ENCODE measurements at regions not wholly inside any gene's neighbourhood (a gene's known extent, or its start where the extent isn't known, plus 50 kb on each side); places are given as distances from the start of the nearest gene placed in this dataset.

DNA sequence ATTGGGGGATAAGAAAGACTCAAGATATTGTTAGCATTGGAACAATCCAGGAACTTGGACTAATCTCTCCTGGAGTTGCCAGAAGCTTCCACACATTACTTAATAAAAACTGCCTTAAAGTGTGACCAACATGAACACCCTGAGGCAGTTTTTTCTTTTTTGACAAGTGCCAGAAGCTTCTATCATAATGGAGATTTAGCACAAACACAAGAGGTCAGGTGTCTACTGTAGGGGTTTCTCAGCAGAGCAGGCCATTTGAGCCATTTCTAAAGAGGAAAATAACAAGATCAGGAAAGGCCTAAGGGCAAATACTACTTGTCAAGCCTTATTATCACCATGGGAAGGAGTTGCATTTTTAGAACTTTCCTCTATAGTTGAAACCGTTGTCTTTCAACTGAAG is 361.5 kb downstream of the EPM2A start:
- 75% methylated on average over 1 of the region's 1 CpG; no CpG with 5 or more reads in 1 of the 2 experiments for WGBS, 2 experiments (ENCODE audit: extremely low coverage in 1 of 2, insufficient coverage in 1 of 2, insufficient read length in 1 of 2, insufficient replicate concordance in 2 of 2, low coverage in 1 of 2, low lambda C conversion rate in 2 of 2, missing lambda C conversion rate in 1 of 2)
- no peak overlapping the region for H2BK15ac ChIP-seq (ENCODE audit: low read length)
- no peak overlapping the region for H2AK5ac ChIP-seq (ENCODE audit: low read depth, low read length)
- H3K9me3 ChIP-seq (ENCODE audit: insufficient read depth in 2 of 2, low read depth in 1 of 2, low read length in 1 of 2) = no peaks in the 10 kb centered on the region
- H4K8ac ChIP-seq (ENCODE audit: extremely low read depth, insufficient read depth, low read length) = no peak overlapping the region
- no peaks in the 10 kb centered on the region for H4K20me1 ChIP-seq (replicated peaks in 1 of 2; ENCODE audit: control insufficient read depth in 1 of 2, insufficient read depth in 2 of 2, low read length in 2 of 2)
- ChIA-PET CTCF (ENCODE audit: partially characterized antibody) (interaction anchor here (1.8 kb wide), 1 partner anchor 260 kb away, joined by 5 read pairs; no protein-coding TSS in a partner anchor), POLR2A (ENCODE audit: partially characterized antibody) (interaction anchor here (1.1 kb wide), 1 partner anchor 27 kb away, joined by 3 read pairs; no protein-coding TSS in a partner anchor)
- H3K56ac ChIP-seq (replicated peaks; ENCODE audit: insufficient read length, low read depth, low read length) = no peak overlapping the region
- no peak overlapping the region for H3K4me3 ChIP-seq (ENCODE audit: extremely low read depth in 1 of 4, insufficient read depth in 2 of 4, low read depth in 3 of 4, low read length in 4 of 4)
- H3K4ac ChIP-seq (replicated peaks; ENCODE audit: insufficient read length, low read depth, low read length) = no peak overlapping the region
- no peaks in the 10 kb centered on the region for H3K36me3 ChIP-seq (ENCODE audit: control insufficient read depth in 2 of 4, insufficient read depth in 4 of 4, low read length in 3 of 4)
- no peaks in the 10 kb centered on the region; a peak in 1 of 7 replicates for H3K27me3 ChIP-seq (replicated peaks in 1 of 4; ENCODE audit: control insufficient read depth in 3 of 4, extremely low read depth in 1 of 4, insufficient read depth in 3 of 4, low read length in 3 of 4)
- DNase-seq (ENCODE audit: low read depth in 1 of 2, low spot score in 2 of 2) (no peak), FAIRE-seq (no peak)
- no peak overlapping the region for H3K14ac ChIP-seq (ENCODE audit: insufficient read length)
- H2BK20ac ChIP-seq (ENCODE audit: low read length) = no peak overlapping the region
- no peaks in the 10 kb centered on the region for H3K4me1 ChIP-seq (replicated peaks in 1 of 4; ENCODE audit: control insufficient read depth in 3 of 4, insufficient read depth in 4 of 4, low read length in 3 of 4)
- H4K91ac ChIP-seq (replicated peaks; ENCODE audit: insufficient read length, low read length) = no peak overlapping the region
- no peak overlapping the region for H2BK12ac ChIP-seq (ENCODE audit: low read depth, low read length)
- no peak overlapping the region for H2BK5ac ChIP-seq (ENCODE audit: low read depth, low read length)
- H3K23ac ChIP-seq (ENCODE audit: insufficient read length) = no peak overlapping the region
- no peaks in the 10 kb centered on the region; the same call in 1 of the 2 replicates for H3K23me2 ChIP-seq (ENCODE audit: low read depth, low read length)
- H4K5ac ChIP-seq (ENCODE audit: insufficient read length, low read depth, low read length) = no peak overlapping the region
- no peak overlapping the region for H2AFZ ChIP-seq (ENCODE audit: low read length)
- H2BK120ac ChIP-seq (replicated peaks; ENCODE audit: low read depth, low read length) = no peak overlapping the region
- H3K79me2 ChIP-seq (ENCODE audit: control insufficient read depth in 1 of 2, insufficient read depth in 2 of 2, low read length in 2 of 2) = no peaks in the 10 kb centered on the region
- H3K18ac ChIP-seq (ENCODE audit: extremely low read depth, low read length) = no peak overlapping the region
- no peaks in the 10 kb centered on the region for H3K79me1 ChIP-seq (ENCODE audit: low read depth, low read length)
- no peak overlapping the region for H3K9ac ChIP-seq (replicated peaks in 1 of 4; ENCODE audit: extremely low read depth in 1 of 4, low read depth in 3 of 4, low read length in 3 of 4)
- H3K4me2 ChIP-seq (ENCODE audit: insufficient read depth in 1 of 2, low read depth in 2 of 2, low read length in 2 of 2) = no peak overlapping the region
- H3K27ac ChIP-seq (ENCODE audit: low read depth, low read length) = no peak overlapping the region
- TF ChIP-seq USF2 (IDR thresholded peaks at IDR 0.05; ENCODE audit: low read length) (no peak), TAF1 (IDR thresholded peaks at IDR 0.05; ENCODE audit: low read depth, low read length) (no peak), SAP30 (IDR thresholded peaks at IDR 0.05; ENCODE audit: insufficient read depth, insufficient replicate concordance, low read length) (no peak), SIN3A (conservative IDR thresholded peaks at IDR 0.05 in 1 of 2, IDR thresholded peaks at IDR 0.05 in 1 of 2; ENCODE audit: low read depth in 1 of 2, low read length in 2 of 2) (no peak), POU5F1 (IDR thresholded peaks at IDR 0.05; ENCODE audit: low read depth, low read length) (no peak), JUND (IDR thresholded peaks at IDR 0.05; ENCODE audit: low read length) (no peak), SP2 (IDR thresholded peaks at IDR 0.05; ENCODE audit: low read length) (no peak), JUN (IDR thresholded peaks at IDR 0.05; ENCODE audit: low read depth, low read length) (no peak), CHD2 (IDR thresholded peaks at IDR 0.05; ENCODE audit: low read length) (no peak), CBX8 (IDR thresholded peaks at IDR 0.05; ENCODE audit: borderline replicate concordance, low read depth, low read length) (no peak), RAD21 (IDR thresholded peaks at IDR 0.05 in 1 of 2, conservative IDR thresholded peaks at IDR 0.05 in 1 of 2; ENCODE audit: low read depth in 2 of 2, low read length in 2 of 2) (no peak), BCL11A (IDR thresholded peaks at IDR 0.05; ENCODE audit: low read depth in 2 of 2, low read length in 2 of 2) (no peak)
- TF ChIP-seq, protein P1, sequence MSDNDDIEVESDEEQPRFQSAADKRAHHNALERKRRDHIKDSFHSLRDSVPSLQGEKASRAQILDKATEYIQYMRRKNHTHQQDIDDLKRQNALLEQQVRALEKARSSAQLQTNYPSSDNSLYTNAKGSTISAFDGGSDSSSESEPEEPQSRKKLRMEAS (IDR thresholded peaks at IDR 0.05) = no peak

Measured in H1 (cell line).